NCI-H82 treated with DMSO at 0.1 percent for 48 hours (cell line): ENCODE measurements at regions not wholly inside any gene's neighbourhood (a gene's known extent, or its start where the extent isn't known, plus 50 kb on each side); places are given as distances from the start of the nearest gene placed in this dataset.
"Not testable (repeated sequence)": the region's sequence is repeated elsewhere in the genome, so short reads cannot be mapped to it uniquely, and the experiment has no call there.

Experiments
- DNase-seq: peaks from one replicate; lab custom pipeline; 2025; ENCODE audit not compliant: unreplicated experiment; lab: John Stamatoyannopoulos, UW

GRCh38 chr3:73885862-73886261 lies 261.1 kb upstream of the PDZRN3 start:
- DNase-seq = no peak

GRCh38 chr3:73884361-73884760 lies 259.6 kb upstream of the PDZRN3 start:
- no peak for DNase-seq

GRCh38 chr3:73883497-73883896 lies 258.8 kb upstream of the PDZRN3 start:
- DNase-seq = no peak

- DNase-seq = no peak
Measured at GRCh38 chr3:73874606-73875369, 250.0 kb upstream of the PDZRN3 start.

GRCh38 chr3:73874161-73874560 lies 249.4 kb upstream of the PDZRN3 start:
- DNase-seq = no peak

- DNase-seq = peak; percentile 31
Measured at GRCh38 chr3:73868688-73869315, 244.1 kb upstream of the PDZRN3 start.

GRCh38 chr3:73867524-73867923 lies 242.8 kb upstream of the PDZRN3 start:
- no peak for DNase-seq

GRCh38 chr3:73866846-73867245 lies 242.1 kb upstream of the PDZRN3 start:
- DNase-seq = no peak

GRCh38 chr3:73863546-73864079 lies 238.9 kb upstream of the PDZRN3 start:
- no peak for DNase-seq

- DNase-seq = no peak
Measured at GRCh38 chr3:73855813-73856212, 231.1 kb upstream of the PDZRN3 start.

GRCh38 chr3:73848173-73848906 lies 223.6 kb upstream of the PDZRN3 start:
- peak; percentile 7 for DNase-seq

- peak; percentile 83 for DNase-seq
Measured at GRCh38 chr3:73846951-73847350, 222.2 kb upstream of the PDZRN3 start.

GRCh38 chr3:73839032-73839431 lies 214.3 kb upstream of the PDZRN3 start:
- DNase-seq = no peak

GRCh38 chr3:73835945-73836344 lies 211.2 kb upstream of the PDZRN3 start:
- no peak for DNase-seq

GRCh38 chr3:73832426-73832825 lies 207.7 kb upstream of the PDZRN3 start:
- DNase-seq = no peak

- DNase-seq = no peak
Measured at GRCh38 chr3:73828348-73828747, 203.6 kb upstream of the PDZRN3 start.

- DNase-seq = no peak
Measured at GRCh38 chr3:73827725-73828211, 203.0 kb upstream of the PDZRN3 start.

GRCh38 chr3:73827204-73827603 lies 202.5 kb upstream of the PDZRN3 start:
- DNase-seq = no peak

- not testable (repeated sequence) for DNase-seq
Measured at GRCh38 chr3:73820896-73821295, 196.2 kb upstream of the PDZRN3 start.

- no peak for DNase-seq
Measured at GRCh38 chr3:73820431-73820830, 195.7 kb upstream of the PDZRN3 start.

GRCh38 chr3:73815966-73816365 lies 191.2 kb upstream of the PDZRN3 start:
- no peak for DNase-seq
